GM19397 (cell line): ENCODE measurements at regions not wholly inside any gene's neighbourhood (a gene's known extent, or its start where the extent isn't known, plus 50 kb on each side); places are given as distances from the start of the nearest gene placed in this dataset.

Experiments
- ATAC-seq: cut with Tn5 transposase; IDR thresholded peaks from one replicate; pipeline ENCODE4 v1.9.1; 2021; ENCODE audit warnings: mild to moderate bottlenecking, moderate library complexity; ENCODE audit not compliant: unreplicated experiment

GRCh38 chr18:77560341-77560992, 310.8 kb downstream of the GALR1 start:
- ATAC-seq = peak; percentile 75

- ATAC-seq = no peak
Observed at GRCh38 chr18:77566604-77567003, 317.0 kb downstream of the GALR1 start.

- ATAC-seq = no peak
Observed at GRCh38 chr18:77567205-77567604, 317.6 kb downstream of the GALR1 start.

- ATAC-seq = no peak
Observed at GRCh38 chr18:77571743-77572142, 322.1 kb downstream of the GALR1 start.

GRCh38 chr18:77572537-77572936, 322.9 kb downstream of the GALR1 start:
- no peak for ATAC-seq

- ATAC-seq = no peak
Observed at GRCh38 chr18:77573571-77573970, 323.9 kb downstream of the GALR1 start.

GRCh38 chr18:77590943-77591515, 341.4 kb downstream of the GALR1 start:
- ATAC-seq = no peak

GRCh38 chr18:77597726-77598125, 348.1 kb downstream of the GALR1 start:
- no peak for ATAC-seq

- ATAC-seq = no peak
Observed at GRCh38 chr18:77600674-77601073, 351.0 kb downstream of the GALR1 start.

- ATAC-seq = no peak
Observed at GRCh38 chr18:77601567-77601966, 351.9 kb downstream of the GALR1 start.

- ATAC-seq = no peak
Observed at GRCh38 chr18:77607087-77607486, 357.4 kb downstream of the GALR1 start.

- no peak for ATAC-seq
Observed at GRCh38 chr18:77608807-77609206, 359.2 kb downstream of the GALR1 start.

- ATAC-seq = no peak
Observed at GRCh38 chr18:77617694-77618093, 368.0 kb downstream of the GALR1 start.

- ATAC-seq = no peak
Observed at GRCh38 chr18:77619525-77619924, 369.9 kb downstream of the GALR1 start.

- ATAC-seq = no peak
Observed at GRCh38 chr18:77622009-77622692, 372.5 kb downstream of the GALR1 start.

- no peak for ATAC-seq
Observed at GRCh38 chr18:77632758-77633157, 383.1 kb downstream of the GALR1 start.

GRCh38 chr18:77634494-77634893, 384.8 kb downstream of the GALR1 start:
- ATAC-seq = no peak

GRCh38 chr18:77635451-77635850, 385.8 kb downstream of the GALR1 start:
- ATAC-seq = no peak

GRCh38 chr18:77635858-77636257, 386.2 kb downstream of the GALR1 start:
- no peak for ATAC-seq

- ATAC-seq = no peak
Observed at GRCh38 chr18:77645170-77645872, 395.7 kb downstream of the GALR1 start.

GRCh38 chr18:77647472-77647871, 397.8 kb downstream of the GALR1 start:
- ATAC-seq = no peak

GRCh38 chr18:77648411-77648810, 398.8 kb downstream of the GALR1 start:
- ATAC-seq = no peak
